ENCODE measurements at regions not wholly inside any gene's neighbourhood (a gene's known extent, or its start where the extent isn't known, plus 50 kb on each side); places are given as distances from the start of the nearest gene placed in this dataset.

DNA sequence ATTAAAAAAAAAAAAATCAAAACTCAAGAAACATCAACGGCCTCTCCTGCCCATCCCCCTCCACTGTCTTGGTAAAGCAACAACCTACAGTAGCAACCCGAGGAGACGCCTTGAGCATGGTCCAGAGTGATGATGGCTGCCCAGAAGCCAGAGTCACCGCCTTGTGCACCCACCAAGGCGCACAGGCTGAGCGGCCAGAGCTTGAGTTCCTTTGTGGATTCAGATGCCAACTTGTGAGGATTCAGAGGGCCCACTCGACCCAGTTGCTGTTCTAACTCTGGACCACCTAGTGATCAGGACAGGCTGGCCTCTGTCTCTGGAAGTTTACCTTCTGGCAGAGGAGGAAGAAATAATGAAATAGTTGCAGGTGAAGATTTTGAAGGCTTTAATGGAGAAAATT, 105.0 kb downstream of the PDCL3 start:
- Histone ChIP-seq H3K9me3 (ENCODE audit: low read length) (no peaks in the 10 kb centered on the region), H3K27me3 (ENCODE audit: insufficient read depth, low read length) (peaks cover 10% of the 10 kb centered on the region), H2AFZ (ENCODE audit: low read depth, low read length) (no peak overlapping the region), H3K4me3 (ENCODE audit: low read length) (no peak overlapping the region), H3K4me1 (ENCODE audit: insufficient read depth, low read length) (no peaks in the 10 kb centered on the region), H3K36me3 (ENCODE audit: insufficient read depth, low read length) (no peaks in the 10 kb centered on the region)

DNA sequence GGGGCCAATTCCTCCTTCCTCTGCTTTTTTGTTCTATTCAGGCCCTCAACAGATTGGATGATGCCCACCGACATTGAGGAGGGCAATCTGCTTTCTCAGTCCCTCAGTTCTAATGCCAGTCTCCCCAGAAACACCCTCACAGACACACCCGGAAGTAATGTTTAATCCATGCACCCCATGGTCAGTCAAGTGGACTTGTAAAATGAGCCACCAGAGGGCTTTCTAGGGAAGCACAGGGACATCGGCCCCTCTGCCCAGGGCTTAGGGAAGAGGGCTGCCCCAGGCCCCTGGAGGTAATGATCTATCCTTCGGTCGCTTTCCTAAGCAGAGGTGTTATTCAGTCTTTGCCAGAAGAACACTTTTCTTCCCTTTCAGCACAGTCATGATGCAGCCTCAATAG, 107.4 kb downstream of the PDCL3 start:
- Histone ChIP-seq H3K4me3 (ENCODE audit: low read length) (no peak overlapping the region), H3K36me3 (ENCODE audit: insufficient read depth, low read length) (no peaks in the 10 kb centered on the region), H3K4me1 (ENCODE audit: insufficient read depth, low read length) (no peaks in the 10 kb centered on the region), H3K27me3 (ENCODE audit: insufficient read depth, low read length) (peaks cover 10% of the 10 kb centered on the region), H2AFZ (ENCODE audit: low read depth, low read length) (no peak overlapping the region), H3K9me3 (ENCODE audit: low read length) (no peaks in the 10 kb centered on the region)

DNA sequence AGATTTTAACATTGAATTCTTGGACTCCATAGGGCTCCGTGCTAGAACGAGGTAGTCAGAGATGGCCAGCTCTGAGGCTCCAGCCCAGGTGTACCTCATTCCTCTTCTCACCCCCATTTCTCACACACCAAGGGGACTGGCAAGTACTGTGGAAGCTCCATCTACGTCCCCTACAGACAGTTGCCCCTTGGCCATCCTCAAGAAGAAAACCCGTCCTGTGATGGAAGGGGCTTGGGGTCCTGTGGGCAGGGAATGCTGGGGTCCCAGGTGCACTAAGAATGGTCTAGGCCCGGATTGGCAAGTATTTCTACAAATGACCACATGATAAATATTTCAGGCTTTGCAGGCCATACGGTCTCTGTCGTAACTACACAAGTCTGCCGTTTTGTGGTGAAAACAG, 110.3 kb downstream of the PDCL3 start:
- Histone ChIP-seq H3K9me3 (ENCODE audit: low read length) (no peaks in the 10 kb centered on the region), H3K4me3 (ENCODE audit: low read length) (no peak overlapping the region), H2AFZ (ENCODE audit: low read depth, low read length) (no peak overlapping the region), H3K36me3 (ENCODE audit: insufficient read depth, low read length) (no peaks in the 10 kb centered on the region), H3K27me3 (ENCODE audit: insufficient read depth, low read length) (peaks cover 10% of the 10 kb centered on the region), H3K4me1 (ENCODE audit: insufficient read depth, low read length) (no peaks in the 10 kb centered on the region)

DNA sequence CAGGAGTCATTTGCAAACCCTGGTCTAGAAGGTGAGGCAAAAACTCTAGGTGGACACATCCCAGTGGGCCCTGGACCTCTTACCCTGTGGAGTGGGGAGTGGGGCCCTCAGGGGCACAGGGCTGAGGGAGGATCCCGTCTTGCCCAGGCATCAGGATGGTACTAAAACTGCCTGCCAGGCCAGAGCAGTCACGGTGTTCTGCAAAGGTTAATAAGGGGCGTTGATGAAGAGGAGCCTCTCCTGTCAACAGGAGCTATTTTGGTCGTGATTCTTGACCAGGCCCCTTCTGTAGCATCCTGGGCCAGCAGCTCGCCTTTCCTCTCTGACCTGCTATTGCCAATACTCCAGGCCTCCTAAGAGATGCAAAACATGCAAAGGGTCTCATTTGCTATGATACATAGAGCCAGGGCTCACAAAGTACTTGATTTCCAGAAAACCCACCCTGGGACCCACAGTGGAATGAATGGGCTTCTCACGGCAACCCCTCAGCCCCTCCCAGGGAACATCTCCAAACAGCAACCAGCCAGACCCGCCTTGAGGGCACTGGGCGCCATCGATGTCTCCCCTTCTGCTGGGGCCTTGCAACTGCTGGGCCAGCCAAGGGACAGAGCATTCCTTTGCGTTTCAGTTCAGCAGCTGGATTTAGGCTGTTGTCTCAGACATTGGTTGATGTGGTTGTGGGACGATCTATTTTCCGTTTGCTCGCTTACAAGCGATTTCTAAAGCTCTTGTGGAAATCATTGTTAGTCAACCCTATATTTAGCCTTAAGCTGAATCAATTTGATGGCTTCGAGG, 111.1 kb downstream of the PDCL3 start:
- Histone ChIP-seq H3K4me3 (ENCODE audit: low read length) (no peak overlapping the region), H3K36me3 (ENCODE audit: insufficient read depth, low read length) (no peaks in the 10 kb centered on the region), H3K4me1 (ENCODE audit: insufficient read depth, low read length) (no peaks in the 10 kb centered on the region), H3K27me3 (ENCODE audit: insufficient read depth, low read length) (peaks cover 6% of the 10 kb centered on the region), H3K9me3 (ENCODE audit: low read length) (no peaks in the 10 kb centered on the region), H2AFZ (ENCODE audit: low read depth, low read length) (no peak overlapping the region)

DNA sequence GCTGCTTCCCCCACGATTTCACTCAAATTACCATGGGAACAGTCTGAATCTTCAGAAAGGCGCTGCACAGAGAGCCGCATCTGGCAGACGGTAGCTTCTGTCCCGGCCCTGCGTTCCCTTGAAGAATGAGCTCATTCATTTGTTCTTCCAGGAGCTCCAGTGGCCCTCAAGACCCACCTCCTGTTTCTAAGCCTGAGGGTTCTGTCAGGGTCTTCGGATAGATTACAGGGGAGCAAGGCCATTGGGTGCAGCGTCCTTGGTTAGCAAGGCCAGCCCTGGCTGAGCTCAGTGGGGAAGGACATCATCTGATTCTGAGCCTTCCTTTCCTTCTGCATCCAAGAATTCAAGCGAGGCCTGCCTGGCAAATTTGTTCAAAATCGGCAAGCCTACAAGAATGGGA, 111.9 kb downstream of the PDCL3 start:
- H3K4me3 ChIP-seq (ENCODE audit: low read length), result no peak overlapping the region
- no peaks in the 10 kb centered on the region for H3K9me3 ChIP-seq (ENCODE audit: low read length)
- H3K36me3 ChIP-seq (ENCODE audit: insufficient read depth, low read length), result no peaks in the 10 kb centered on the region
- H2AFZ ChIP-seq (ENCODE audit: low read depth, low read length), result no peak overlapping the region
- no peaks in the 10 kb centered on the region for H3K4me1 ChIP-seq (ENCODE audit: insufficient read depth, low read length)
- H3K27me3 ChIP-seq (ENCODE audit: insufficient read depth, low read length), result peaks cover 3% of the 10 kb centered on the region

DNA sequence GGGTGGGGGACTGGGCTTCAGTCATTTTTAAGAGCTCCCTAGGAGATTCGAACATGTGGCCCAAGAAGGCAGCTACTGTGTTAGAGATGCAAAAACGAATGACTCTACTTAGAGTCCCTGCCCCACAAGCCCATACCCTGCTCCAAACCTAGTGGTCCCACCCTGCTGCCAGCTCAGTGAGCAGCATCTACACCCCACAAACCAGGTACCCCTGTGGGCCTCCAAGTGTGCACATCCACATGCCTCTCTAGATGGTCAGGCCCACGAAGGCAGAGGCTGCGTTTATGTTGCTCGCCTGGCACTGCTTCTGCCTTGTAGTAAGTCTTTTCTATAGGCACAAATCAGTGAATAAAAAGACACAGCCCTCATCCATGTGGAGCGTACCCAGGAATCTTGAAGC, 112.6 kb downstream of the PDCL3 start:
- Histone ChIP-seq H2AFZ (ENCODE audit: low read depth, low read length) (no peak overlapping the region), H3K36me3 (ENCODE audit: insufficient read depth, low read length) (no peaks in the 10 kb centered on the region), H3K4me3 (ENCODE audit: low read length) (no peak overlapping the region), H3K27me3 (ENCODE audit: insufficient read depth, low read length) (no peaks in the 10 kb centered on the region), H3K9me3 (ENCODE audit: low read length) (no peaks in the 10 kb centered on the region), H3K4me1 (ENCODE audit: insufficient read depth, low read length) (no peaks in the 10 kb centered on the region)

DNA sequence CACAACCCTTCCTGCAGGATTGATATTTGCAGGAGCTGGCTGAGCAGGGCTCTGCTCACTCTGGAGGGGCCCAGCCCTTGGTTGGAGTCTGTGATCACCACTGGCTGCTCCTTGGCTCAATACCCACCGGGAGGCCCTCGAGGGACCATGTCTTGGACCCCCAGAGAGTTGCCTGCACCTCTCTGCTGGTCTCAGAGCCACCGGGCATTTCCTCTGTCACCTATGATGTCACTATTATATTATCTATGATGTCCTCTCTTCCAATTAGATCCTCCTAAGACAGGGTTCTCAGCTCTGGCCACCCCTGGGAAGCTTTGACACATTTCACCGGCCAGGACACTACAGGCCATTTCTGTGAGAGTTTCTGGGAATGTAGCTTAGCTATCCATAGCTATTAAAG, 113.1 kb downstream of the PDCL3 start:
- H3K27me3 ChIP-seq (ENCODE audit: insufficient read depth, low read length), result no peaks in the 10 kb centered on the region
- H2AFZ ChIP-seq (ENCODE audit: low read depth, low read length), result no peak overlapping the region
- no peak overlapping the region for H3K4me3 ChIP-seq (ENCODE audit: low read length)
- H3K4me1 ChIP-seq (ENCODE audit: insufficient read depth, low read length), result no peaks in the 10 kb centered on the region
- no peaks in the 10 kb centered on the region for H3K9me3 ChIP-seq (ENCODE audit: low read length)
- H3K36me3 ChIP-seq (ENCODE audit: insufficient read depth, low read length), result no peaks in the 10 kb centered on the region

DNA sequence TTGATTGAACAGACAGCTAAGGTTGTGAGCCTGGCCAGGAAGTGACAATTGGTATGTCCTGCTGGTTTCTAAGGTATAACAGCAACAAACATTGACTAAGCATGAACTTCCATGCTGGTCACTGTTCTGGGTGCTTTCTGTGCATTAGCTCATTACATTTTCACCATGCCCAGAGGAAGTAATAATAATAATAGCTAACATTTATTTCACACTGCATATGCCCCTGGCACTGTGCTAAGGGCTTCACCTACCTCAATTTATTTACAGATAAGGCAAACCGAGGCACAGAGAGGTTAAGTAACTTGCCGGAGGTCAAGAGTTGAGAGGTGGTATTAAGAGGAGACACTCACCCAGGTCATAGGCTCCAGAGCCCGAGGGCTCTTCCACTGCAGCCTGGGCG, 113.6 kb downstream of the PDCL3 start:
- Histone ChIP-seq H2AFZ (ENCODE audit: low read depth, low read length) (no peak overlapping the region), H3K4me1 (ENCODE audit: insufficient read depth, low read length) (no peaks in the 10 kb centered on the region), H3K27me3 (ENCODE audit: insufficient read depth, low read length) (no peaks in the 10 kb centered on the region), H3K36me3 (ENCODE audit: insufficient read depth, low read length) (no peaks in the 10 kb centered on the region), H3K4me3 (ENCODE audit: low read length) (no peak overlapping the region), H3K9me3 (ENCODE audit: low read length) (no peaks in the 10 kb centered on the region)

DNA sequence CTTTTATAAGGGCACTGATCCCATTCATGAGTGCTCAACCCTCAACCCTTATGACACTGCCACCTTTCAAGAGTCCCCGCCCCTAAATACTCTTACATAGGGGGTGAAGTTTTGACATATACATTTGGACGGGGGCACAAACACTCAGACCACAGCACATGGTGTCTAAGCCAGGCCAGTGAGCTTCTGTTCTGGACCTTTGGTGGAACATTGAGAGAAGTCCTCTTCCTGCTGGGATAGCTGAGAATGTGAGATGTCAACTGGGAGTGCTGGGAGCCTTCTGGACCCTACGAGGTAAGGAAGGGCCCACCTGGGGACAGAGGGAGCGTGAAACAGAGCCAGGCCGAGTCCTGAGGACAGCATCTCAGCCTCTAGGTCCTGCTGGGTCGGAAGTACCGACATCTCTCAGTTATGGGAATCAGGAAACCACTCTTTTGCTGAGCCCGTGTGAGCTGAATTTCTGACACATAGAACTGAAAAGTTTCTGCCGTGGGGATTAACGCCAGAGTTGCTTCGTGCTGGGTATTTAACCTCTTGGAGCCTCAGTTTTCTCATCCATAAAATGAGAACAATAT, 114.9 kb downstream of the PDCL3 start:
- no peak overlapping the region for H2AFZ ChIP-seq (ENCODE audit: low read depth, low read length)
- no peak overlapping the region for H3K4me3 ChIP-seq (ENCODE audit: low read length)
- H3K9me3 ChIP-seq (ENCODE audit: low read length), result no peaks in the 10 kb centered on the region

DNA sequence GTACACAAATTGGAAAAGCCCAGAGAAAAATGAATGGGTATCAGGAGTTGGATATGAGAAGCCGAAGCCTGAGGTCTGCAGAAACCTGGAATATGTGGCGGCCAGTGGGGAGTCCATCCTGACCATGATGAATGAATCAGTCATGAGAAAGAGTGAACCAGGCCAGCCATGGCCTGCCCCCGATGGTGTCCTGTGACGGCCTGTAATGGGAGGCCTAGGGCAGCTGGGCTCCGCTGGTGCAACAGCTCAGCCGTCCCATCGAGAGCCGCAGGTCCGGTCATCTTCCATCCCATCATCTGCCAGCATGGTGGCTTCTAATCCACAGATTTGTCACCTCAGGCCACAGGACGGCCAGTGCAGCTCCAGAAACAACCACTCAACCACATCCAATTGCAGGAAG, 116.4 kb downstream of the PDCL3 start:
- no peaks in the 10 kb centered on the region for H3K9me3 ChIP-seq (ENCODE audit: low read length)
- no peaks in the 10 kb centered on the region for H3K4me1 ChIP-seq (ENCODE audit: insufficient read depth, low read length)
- no peak overlapping the region for H3K4me3 ChIP-seq (ENCODE audit: low read length)
- no peaks in the 10 kb centered on the region for H3K36me3 ChIP-seq (ENCODE audit: insufficient read depth, low read length)
- no peak overlapping the region for H2AFZ ChIP-seq (ENCODE audit: low read depth, low read length)
- no peaks in the 10 kb centered on the region for H3K27me3 ChIP-seq (ENCODE audit: insufficient read depth, low read length)

More for the DNA sequence above, 114.9 kb downstream of the PDCL3 start:
- H3K36me3 ChIP-seq (ENCODE audit: insufficient read depth, low read length), result no peaks in the 10 kb centered on the region
- no peaks in the 10 kb centered on the region for H3K27me3 ChIP-seq (ENCODE audit: insufficient read depth, low read length)
- H3K4me1 ChIP-seq (ENCODE audit: insufficient read depth, low read length), result no peaks in the 10 kb centered on the region

DNA sequence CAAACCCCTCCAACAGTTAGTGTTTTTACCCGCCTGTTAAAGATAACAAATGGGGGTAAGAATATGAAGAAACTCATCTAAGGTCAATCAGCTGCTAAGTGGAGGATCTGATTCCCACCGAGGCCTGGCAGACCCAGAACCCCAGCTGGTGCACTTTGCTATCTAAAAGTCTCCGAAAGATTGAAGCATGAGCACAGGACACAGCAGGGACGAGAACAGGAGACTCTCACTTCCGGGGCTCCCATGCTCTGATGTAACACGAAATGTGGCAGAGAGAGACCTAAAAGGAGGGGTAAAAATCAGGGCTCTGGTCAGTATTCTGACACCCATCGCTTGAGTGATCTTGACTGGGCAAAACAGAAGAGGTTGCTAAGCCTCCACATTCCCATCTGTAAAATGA, 119.7 kb downstream of the PDCL3 start:
- no peaks in the 10 kb centered on the region for H3K9me3 ChIP-seq (ENCODE audit: low read length)
- no peaks in the 10 kb centered on the region for H3K27me3 ChIP-seq (ENCODE audit: insufficient read depth, low read length)
- no peaks in the 10 kb centered on the region for H3K36me3 ChIP-seq (ENCODE audit: insufficient read depth, low read length)
- H3K4me3 ChIP-seq (ENCODE audit: low read length), result no peak overlapping the region
- H2AFZ ChIP-seq (ENCODE audit: low read depth, low read length), result no peak overlapping the region
- no peaks in the 10 kb centered on the region for H3K4me1 ChIP-seq (ENCODE audit: insufficient read depth, low read length)

DNA sequence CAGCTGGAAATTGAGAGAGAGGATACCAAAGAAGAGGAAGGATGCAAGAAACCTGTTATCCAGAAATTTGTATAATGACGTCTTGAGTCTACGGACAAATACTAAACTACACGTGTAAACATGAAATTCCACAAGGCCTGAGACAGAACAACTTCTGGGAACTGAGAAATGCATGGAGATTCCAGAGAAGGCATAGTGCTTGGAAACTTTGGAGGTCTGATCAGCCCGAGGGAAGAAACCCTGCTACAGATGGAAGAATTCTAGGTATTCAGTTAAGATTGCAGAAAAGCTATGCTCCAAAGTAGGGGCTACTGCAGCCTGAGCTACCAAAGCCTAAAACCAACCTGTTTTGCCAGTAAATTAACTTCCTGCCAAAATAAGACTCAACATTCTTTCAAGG, 120.4 kb downstream of the PDCL3 start:
- H3K4me3 ChIP-seq (ENCODE audit: low read length), result no peak overlapping the region
- no peak overlapping the region for H2AFZ ChIP-seq (ENCODE audit: low read depth, low read length)
- no peaks in the 10 kb centered on the region for H3K36me3 ChIP-seq (ENCODE audit: insufficient read depth, low read length)
- no peaks in the 10 kb centered on the region for H3K27me3 ChIP-seq (ENCODE audit: insufficient read depth, low read length)
- H3K9me3 ChIP-seq (ENCODE audit: low read length), result no peaks in the 10 kb centered on the region
- H3K4me1 ChIP-seq (ENCODE audit: insufficient read depth, low read length), result no peaks in the 10 kb centered on the region

DNA sequence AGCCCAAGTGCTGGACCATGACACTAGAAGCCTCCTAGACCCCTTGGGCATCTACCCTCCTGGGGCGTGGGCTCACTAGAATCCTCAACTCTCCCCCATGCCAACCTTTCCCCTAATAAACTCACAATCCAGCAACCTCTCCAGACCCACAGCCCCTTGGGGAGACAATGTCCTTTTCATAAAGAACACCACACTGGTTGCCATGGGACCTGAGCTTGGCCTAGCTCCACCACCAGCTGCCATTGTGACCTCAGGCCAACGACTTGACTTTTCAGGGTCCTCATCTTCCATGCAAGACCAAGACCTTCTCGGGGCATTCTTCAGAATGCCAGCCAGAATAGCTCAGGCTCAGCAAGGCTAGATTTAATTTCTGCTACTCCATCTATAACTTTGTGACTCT, 128.1 kb upstream of the NPAS2 start:
- Histone ChIP-seq H3K36me3 (ENCODE audit: insufficient read depth, low read length) (no peaks in the 10 kb centered on the region), H3K4me1 (ENCODE audit: insufficient read depth, low read length) (no peaks in the 10 kb centered on the region), H2AFZ (ENCODE audit: low read depth, low read length) (no peak overlapping the region), H3K9me3 (ENCODE audit: low read length) (no peaks in the 10 kb centered on the region), H3K4me3 (ENCODE audit: low read length) (no peak overlapping the region), H3K27me3 (ENCODE audit: insufficient read depth, low read length) (peaks cover 2% of the 10 kb centered on the region)

DNA sequence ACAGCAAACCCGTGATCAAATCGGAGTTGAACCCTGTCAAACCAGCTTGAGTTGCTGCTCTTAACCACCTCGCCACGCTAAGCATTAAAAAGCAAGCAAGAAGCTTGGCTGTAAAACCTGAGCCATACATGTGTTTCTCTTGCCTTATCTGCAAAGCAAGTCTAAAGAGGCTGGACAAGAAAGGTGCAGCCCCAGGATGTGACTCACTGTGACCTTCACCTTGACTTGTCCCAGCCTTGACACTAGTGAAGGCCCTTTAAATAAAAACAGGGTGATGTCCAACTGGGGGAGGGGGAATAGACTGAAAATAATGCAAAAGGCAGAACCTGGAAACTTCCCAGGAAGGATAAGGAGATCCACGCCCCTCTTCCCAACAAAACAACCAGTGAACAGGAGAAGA, 127.6 kb upstream of the NPAS2 start:
- H3K4me1 ChIP-seq (ENCODE audit: insufficient read depth, low read length), result no peaks in the 10 kb centered on the region
- no peak overlapping the region for H3K4me3 ChIP-seq (ENCODE audit: low read length)
- no peaks in the 10 kb centered on the region for H3K36me3 ChIP-seq (ENCODE audit: insufficient read depth, low read length)
- H3K9me3 ChIP-seq (ENCODE audit: low read length), result no peaks in the 10 kb centered on the region
- H3K27me3 ChIP-seq (ENCODE audit: insufficient read depth, low read length), result peaks cover 2% of the 10 kb centered on the region
- H2AFZ ChIP-seq (ENCODE audit: low read depth, low read length), result no peak overlapping the region

Measured in neuron (in vitro differentiated cells).